Suprapubic skin (tissue), 4 donors: ENCODE measurements at regions not wholly inside any gene's neighbourhood (a gene's known extent, or its start where the extent isn't known, plus 50 kb on each side); places are given as distances from the start of the nearest gene placed in this dataset.

Experiments
- DNase-seq, 2 donors: peaks; one replicate each; pipeline ENCODE4 v3.0.0-alpha.2; 2019; ENCODE audit warnings: low spot score in 2 of 2
- H3K27ac ChIP-seq: fragments of 200-600 bp; sonication (generic); one replicate; pipeline ENCODE4 v1.5.1; 2019
- H3K27me3 ChIP-seq: fragments of 200-600 bp; sonication (generic); one replicate; pipeline ENCODE4 v1.5.1; 2019
- H3K36me3 ChIP-seq: fragments of 200-600 bp; sonication (generic); one replicate; pipeline ENCODE4 v1.5.1; 2019
- H3K4me1 ChIP-seq: fragments of 200-600 bp; sonication (generic); one replicate; pipeline ENCODE4 v1.5.1; 2019
- H3K4me3 ChIP-seq: fragments of 200-600 bp; sonication (generic); one replicate; pipeline ENCODE4 v1.5.1; 2019; ENCODE audit warnings: mild to moderate bottlenecking
- H3K9me3 ChIP-seq: fragments of 200-600 bp; sonication (generic); one replicate; pipeline ENCODE4 v1.5.1; 2019
- CTCF ChIP-seq, 2 donors: fragments of 200-600 bp in 1 of 2; fragments of 450-650 bp in 1 of 2; sonication (generic) in 1 of 2; IDR thresholded peaks; one replicate each; pipeline ENCODE4 v1.5.1; 2016 to 2019; ENCODE audit warnings: antibody characterized with exemption in 2 of 2, mild to moderate bottlenecking in 1 of 2, moderate library complexity in 1 of 2
- EP300 ChIP-seq: sonication (generic); formaldehyde crosslinking; IDR thresholded peaks from one replicate; pipeline ENCODE4 v1.6.1; 2017; ENCODE audit warnings: antibody characterized with exemption
- POLR2A ChIP-seq, 2 donors: fragments of 450-650 bp; IDR thresholded peaks; one replicate each; pipeline ENCODE4 v1.6.1; 2017; ENCODE audit warnings: antibody characterized with exemption in 2 of 2, mild to moderate bottlenecking in 2 of 2, moderate library complexity in 2 of 2
- POLR2AphosphoS5 ChIP-seq, 3 donors: sonication (generic); formaldehyde crosslinking; IDR thresholded peaks; one replicate each; pipeline ENCODE4 v1.6.1; 2017; ENCODE audit warnings: antibody characterized with exemption in 3 of 3
- WGBS: methylation state at CpG from one replicate; pipeline ENCODE4 v1.1.5; 2018; 5-methylcytosine and 5-hydroxymethylcytosine counted together

- no peak overlapping the region for H3K27ac ChIP-seq
- H3K4me1 ChIP-seq, result no peaks in the 10 kb centered on the region
- no peaks in the 10 kb centered on the region for H3K9me3 ChIP-seq
- no peak overlapping the region for H3K4me3 ChIP-seq
- DNase-seq, result no peak
- no peaks in the 10 kb centered on the region for H3K27me3 ChIP-seq
- TF ChIP-seq CTCF (IDR thresholded peaks at IDR 0.05) (no peak), EP300 (no peak), POLR2A (IDR thresholded peaks at IDR 0.05) (no peak), POLR2AphosphoS5 (IDR thresholded peaks at IDR 0.05) (no peak)
- WGBS, result 59% methylated on average over 2 of the region's 2 CpGs
- H3K36me3 ChIP-seq, result no peaks in the 10 kb centered on the region
Measured at GRCh38 chr11:30725645-30726195, 139.6 kb upstream of the MPPED2 start.

GRCh38 chr11:30724274-30724673 is 138.1 kb upstream of the MPPED2 start:
- Histone ChIP-seq H3K4me3 (no peak overlapping the region), H3K9me3 (no peaks in the 10 kb centered on the region), H3K27me3 (no peaks in the 10 kb centered on the region), H3K36me3 (no peaks in the 10 kb centered on the region), H3K27ac (no peak overlapping the region), H3K4me1 (no peaks in the 10 kb centered on the region)
- no peak for DNase-seq
- TF ChIP-seq POLR2A (IDR thresholded peaks at IDR 0.05) (no peak), EP300 (no peak), CTCF (IDR thresholded peaks at IDR 0.05) (no peak), POLR2AphosphoS5 (IDR thresholded peaks at IDR 0.05) (no peak)

GRCh38 chr11:30719371-30719770 is 133.2 kb upstream of the MPPED2 start:
- H3K4me3 ChIP-seq, result no peak overlapping the region
- no peaks in the 10 kb centered on the region for H3K36me3 ChIP-seq
- no peak for TF ChIP-seq POLR2AphosphoS5 (IDR thresholded peaks at IDR 0.05)
- TF ChIP-seq POLR2A (IDR thresholded peaks at IDR 0.05), result no peak
- no peak for TF ChIP-seq CTCF (IDR thresholded peaks at IDR 0.05)
- TF ChIP-seq EP300, result no peak
- WGBS, result 82% methylated on average over 4 of the region's 4 CpGs
- no peaks in the 10 kb centered on the region for H3K4me1 ChIP-seq
- H3K9me3 ChIP-seq, result no peaks in the 10 kb centered on the region
- no peak for DNase-seq
- no peak overlapping the region for H3K27ac ChIP-seq
- H3K27me3 ChIP-seq, result no peaks in the 10 kb centered on the region

- no peaks in the 10 kb centered on the region for H3K9me3 ChIP-seq
- no peaks in the 10 kb centered on the region for H3K4me1 ChIP-seq
- no peak overlapping the region for H3K27ac ChIP-seq
- H3K27me3 ChIP-seq, result no peaks in the 10 kb centered on the region
- no peak overlapping the region for H3K4me3 ChIP-seq
- no peak for DNase-seq
- TF ChIP-seq POLR2AphosphoS5 (IDR thresholded peaks at IDR 0.05) (no peak), CTCF (IDR thresholded peaks at IDR 0.05) (no peak), EP300 (no peak), POLR2A (IDR thresholded peaks at IDR 0.05) (no peak)
- 81% methylated on average over 7 of the region's 7 CpGs for WGBS
- no peaks in the 10 kb centered on the region for H3K36me3 ChIP-seq
Measured at GRCh38 chr11:30717641-30718040, 131.5 kb upstream of the MPPED2 start.

GRCh38 chr11:30717009-30717408 is 130.9 kb upstream of the MPPED2 start:
- H3K4me1 ChIP-seq, result no peaks in the 10 kb centered on the region
- no peak for DNase-seq
- no peaks in the 10 kb centered on the region for H3K27me3 ChIP-seq
- no peak for TF ChIP-seq POLR2AphosphoS5 (IDR thresholded peaks at IDR 0.05)
- no peak for TF ChIP-seq CTCF (IDR thresholded peaks at IDR 0.05)
- no peak for TF ChIP-seq POLR2A (IDR thresholded peaks at IDR 0.05)
- TF ChIP-seq EP300, result no peak
- no peaks in the 10 kb centered on the region for H3K9me3 ChIP-seq
- WGBS, result 59% methylated on average over 3 of the region's 3 CpGs
- H3K4me3 ChIP-seq, result no peak overlapping the region
- H3K27ac ChIP-seq, result no peak overlapping the region
- no peaks in the 10 kb centered on the region for H3K36me3 ChIP-seq
